HAP-1 (cell line): ENCODE measurements at regions not wholly inside any gene's neighbourhood (a gene's known extent, or its start where the extent isn't known, plus 50 kb on each side); places are given as distances from the start of the nearest gene placed in this dataset.
"Not testable (repeated sequence)": the region's sequence is repeated elsewhere in the genome, so short reads cannot be mapped to it uniquely, and the experiment has no call there.

Experiments used
- DNase-seq, 2 experiments: peaks; one replicate each; pipeline ENCODE4 v3.0.0-alpha.2; 2016 to 2020; ENCODE audit warnings: low spot score in 2 of 2
- H3K27me3 ChIP-seq: fragments of 250-450 bp; sonication (Bioruptor Pico); 2 replicates; pipeline ENCODE4 v1.5.1; 2020; ENCODE audit warnings: low read depth, mild to moderate bottlenecking, moderate library complexity
- H3K36me3 ChIP-seq: fragments of 250-450 bp; sonication (Bioruptor Pico); replicated peaks from 2 replicates; pipeline ENCODE4 v1.5.1; 2020; ENCODE audit warnings: mild to moderate bottlenecking
- H3K4me1 ChIP-seq: fragments of 250-450 bp; sonication (Bioruptor Pico); 2 replicates; pipeline ENCODE4 v1.5.1; 2020; ENCODE audit warnings: mild to moderate bottlenecking
- H3K4me3 ChIP-seq: fragments of 250-450 bp; sonication (Bioruptor Pico); 2 replicates; pipeline ENCODE4 v1.5.1; 2020; ENCODE audit warnings: mild to moderate bottlenecking, moderate library complexity
- H3K9me3 ChIP-seq: fragments of 250-450 bp; sonication (Bioruptor Pico); 2 replicates; pipeline ENCODE4 v1.5.1; 2020; ENCODE audit warnings: mild to moderate bottlenecking, moderate library complexity
- in situ Hi-C: fragments of 300-500 bp; cut with MboI; formaldehyde crosslinking; loops from 3 replicates; pipeline ENCODE4 v1.14.3; 2020; ENCODE audit warnings: low sequenced_read_pairs, inconsistent platforms, mixed read lengths

- H3K4me1 ChIP-seq, H3K27me3 ChIP-seq, DNase-seq, in situ Hi-C loops, H3K9me3 ChIP-seq, H3K4me3 ChIP-seq, H3K36me3 ChIP-seq: not testable (repeated sequence)
Observed at GRCh38 chr6:14561563-14561962, 444.0 kb downstream of the CD83 start.

- Histone ChIP-seq H3K27me3 (no peaks in the 10 kb centered on the region), H3K4me1 (no peaks in the 10 kb centered on the region), H3K9me3 (no peaks in the 10 kb centered on the region), H3K36me3 (no peaks in the 10 kb centered on the region), H3K4me3 (no peak overlapping the region)
- in situ Hi-C loops = no loop called here
- no peak for DNase-seq
Observed at GRCh38 chr6:14567842-14568241, 450.3 kb downstream of the CD83 start.

- Histone ChIP-seq H3K9me3 (no peaks in the 10 kb centered on the region), H3K4me1 (no peaks in the 10 kb centered on the region), H3K36me3 (no peaks in the 10 kb centered on the region), H3K4me3 (no peak overlapping the region), H3K27me3 (no peaks in the 10 kb centered on the region)
- no peak for DNase-seq
- in situ Hi-C loops = no loop called here
Observed at GRCh38 chr6:14569394-14569793, 451.8 kb downstream of the CD83 start.

DNA sequence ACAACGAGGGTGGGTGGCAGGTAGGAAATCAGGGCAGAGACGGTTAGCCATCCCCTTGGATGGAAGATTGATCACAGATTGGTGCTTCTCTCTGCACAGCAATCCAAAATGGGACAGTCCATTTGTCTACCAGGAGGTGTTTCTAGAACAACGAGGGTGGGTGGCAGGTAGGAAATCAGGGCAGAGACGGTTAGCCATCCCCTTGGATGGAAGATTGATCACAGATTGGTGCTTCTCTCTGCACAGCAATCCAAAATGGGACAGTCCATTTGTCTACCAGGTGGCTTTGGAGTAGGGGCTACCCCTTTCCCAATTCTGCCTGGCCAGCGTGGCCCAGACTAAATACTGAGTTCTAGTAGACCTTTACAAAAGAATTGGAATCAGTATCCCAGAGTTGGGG is 452.3 kb downstream of the CD83 start:
- in situ Hi-C loops = not testable (repeated sequence)

GRCh38 chr6:14571001-14571400 is 453.4 kb downstream of the CD83 start:
- no peaks in the 10 kb centered on the region for H3K36me3 ChIP-seq
- DNase-seq = no peak
- in situ Hi-C loops = no loop called here
- no peaks in the 10 kb centered on the region for H3K4me1 ChIP-seq
- H3K4me3 ChIP-seq = no peak overlapping the region
- H3K27me3 ChIP-seq = no peaks in the 10 kb centered on the region
- no peaks in the 10 kb centered on the region for H3K9me3 ChIP-seq

More for the DNA sequence above, 452.3 kb downstream of the CD83 start:
- not testable (repeated sequence) for H3K4me1 ChIP-seq, H3K4me3 ChIP-seq, H3K36me3 ChIP-seq, H3K27me3 ChIP-seq, H3K9me3 ChIP-seq, DNase-seq

DNA sequence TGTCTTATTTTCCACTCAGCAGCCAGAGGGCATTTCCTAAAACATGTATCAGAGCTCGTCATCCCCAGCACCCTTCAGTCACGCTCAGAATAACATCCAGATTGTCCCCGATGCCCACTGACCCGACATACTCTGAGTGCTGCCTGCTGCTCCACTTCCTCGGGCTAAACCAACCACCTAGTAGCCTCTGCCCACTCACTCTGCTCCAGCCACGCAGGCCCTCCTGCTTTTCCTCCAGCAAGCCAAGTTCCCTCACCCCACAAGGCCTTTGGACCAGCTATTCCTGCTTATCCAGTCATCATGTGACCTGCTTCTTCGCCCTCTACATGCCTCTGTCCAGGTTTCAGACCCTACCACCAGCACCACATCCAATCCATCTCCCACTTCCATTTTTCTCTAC is 454.2 kb downstream of the CD83 start:
- H3K9me3 ChIP-seq = no peaks in the 10 kb centered on the region

DNA sequence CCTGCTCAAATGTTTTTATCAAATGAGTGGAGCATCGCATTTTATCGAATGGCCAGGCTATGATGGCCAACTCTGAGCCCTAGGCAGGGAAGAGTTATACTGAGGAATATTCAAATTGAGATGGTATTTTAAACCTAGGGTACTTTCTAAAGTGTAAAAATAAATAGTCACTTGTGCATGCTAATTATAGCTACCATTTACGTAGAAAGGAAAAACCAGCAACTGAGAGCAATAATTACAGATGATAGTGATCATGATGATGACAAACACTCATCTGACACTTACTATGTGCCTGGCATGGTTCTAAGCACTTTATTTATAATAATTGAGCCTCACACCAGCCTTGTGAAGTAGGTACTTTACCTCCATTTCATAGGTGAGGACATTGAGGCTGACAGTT is 455.7 kb downstream of the CD83 start:
- in situ Hi-C loops = no loop called here
- H3K4me1 ChIP-seq = no peaks in the 10 kb centered on the region
- DNase-seq = no peak

More for the DNA sequence above, 454.2 kb downstream of the CD83 start:
- Histone ChIP-seq H3K27me3 (no peaks in the 10 kb centered on the region), H3K4me3 (no peak overlapping the region), H3K36me3 (no peaks in the 10 kb centered on the region), H3K4me1 (no peaks in the 10 kb centered on the region)
- DNase-seq = no peak
- in situ Hi-C loops = no loop called here

GRCh38 chr6:14573703-14574290 is 456.2 kb downstream of the CD83 start:
- no peak overlapping the region for H3K4me3 ChIP-seq
- no peaks in the 10 kb centered on the region for H3K9me3 ChIP-seq
- H3K27me3 ChIP-seq = no peaks in the 10 kb centered on the region
- in situ Hi-C loops = no loop called here
- no peaks in the 10 kb centered on the region for H3K4me1 ChIP-seq
- H3K36me3 ChIP-seq = no peaks in the 10 kb centered on the region
- no peak for DNase-seq

More for the DNA sequence above, 455.7 kb downstream of the CD83 start:
- no peak overlapping the region for H3K4me3 ChIP-seq
- no peaks in the 10 kb centered on the region for H3K36me3 ChIP-seq
- H3K27me3 ChIP-seq = no peaks in the 10 kb centered on the region
- H3K9me3 ChIP-seq = no peaks in the 10 kb centered on the region

- no peaks in the 10 kb centered on the region for H3K27me3 ChIP-seq
- H3K4me1 ChIP-seq = no peaks in the 10 kb centered on the region
- H3K9me3 ChIP-seq = no peaks in the 10 kb centered on the region
- DNase-seq = no peak
- no peaks in the 10 kb centered on the region for H3K36me3 ChIP-seq
- in situ Hi-C loops = no loop called here
- H3K4me3 ChIP-seq = no peak overlapping the region
Observed at GRCh38 chr6:14575961-14576360, 458.4 kb downstream of the CD83 start.

DNA sequence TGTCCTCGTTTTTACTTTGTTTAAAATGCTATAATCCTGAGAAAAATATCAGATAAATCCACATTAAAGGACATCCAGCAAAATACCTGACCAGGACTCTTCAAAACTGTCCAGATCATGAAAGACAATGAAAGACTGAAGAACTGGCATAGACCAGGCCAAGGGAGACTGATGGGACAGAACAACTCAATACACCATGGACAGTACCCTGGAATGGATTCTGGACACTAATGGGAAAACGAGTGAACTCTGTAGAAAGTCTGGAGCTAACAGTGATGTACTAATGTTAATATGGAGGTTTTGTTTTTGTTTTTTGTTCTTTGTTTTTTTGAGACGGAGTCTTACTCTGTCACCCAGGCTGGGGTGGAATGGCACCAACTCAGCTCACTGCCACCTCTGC is 461.4 kb downstream of the CD83 start:
- Histone ChIP-seq H3K27me3 (peaks cover 3% of the 10 kb centered on the region; the same call in 1 of the 2 replicates), H3K4me1 (no peaks in the 10 kb centered on the region), H3K4me3 (no peak overlapping the region), H3K36me3 (no peaks in the 10 kb centered on the region), H3K9me3 (no peaks in the 10 kb centered on the region)
- no peak for DNase-seq
- in situ Hi-C loops = no loop called here

DNA sequence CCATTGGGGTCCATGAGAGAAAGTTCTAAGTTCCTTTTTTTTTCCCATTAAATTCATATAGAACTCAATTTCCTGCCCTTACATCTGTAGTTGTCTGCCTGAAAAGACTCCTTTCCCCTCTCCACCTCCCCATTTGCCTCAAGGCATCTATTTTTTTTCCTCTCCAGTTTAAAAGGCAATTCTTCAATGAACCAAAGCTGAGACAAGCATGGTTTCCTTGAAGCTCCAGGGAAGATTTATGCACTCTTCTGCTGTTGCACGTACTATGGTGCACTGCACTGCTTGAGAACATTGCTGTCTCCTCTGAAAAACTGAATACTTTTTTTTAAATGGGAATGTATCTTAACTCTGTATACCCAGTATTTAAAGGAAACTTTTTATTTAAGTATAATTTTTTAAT is 465.2 kb downstream of the CD83 start:
- in situ Hi-C loops = no loop called here
- DNase-seq = no peak
- peaks cover 3% of the 10 kb centered on the region; the same call in 1 of the 2 replicates for H3K27me3 ChIP-seq
- no peaks in the 10 kb centered on the region for H3K36me3 ChIP-seq
- H3K9me3 ChIP-seq = no peaks in the 10 kb centered on the region
- no peaks in the 10 kb centered on the region for H3K4me1 ChIP-seq
- no peak overlapping the region for H3K4me3 ChIP-seq

DNA sequence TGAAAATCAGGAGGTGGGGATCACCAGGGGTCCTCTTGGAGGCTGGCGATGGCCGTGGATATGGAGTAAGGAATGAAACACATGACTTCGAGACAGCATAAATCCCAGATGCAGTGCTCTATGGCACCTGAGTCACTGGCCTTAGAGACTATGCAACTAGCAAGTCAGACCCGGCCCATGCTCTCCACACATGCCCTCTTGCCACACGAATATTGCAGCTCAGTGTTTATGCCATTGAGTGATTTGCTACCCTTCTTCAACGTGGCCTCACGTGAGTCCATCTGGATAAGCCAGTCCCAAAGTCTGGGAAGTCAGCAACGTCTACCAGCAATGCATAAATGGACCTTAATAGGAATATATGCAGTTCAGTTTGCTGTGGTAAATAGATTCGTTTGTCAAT is 466.3 kb downstream of the CD83 start:
- no peak for DNase-seq
- Histone ChIP-seq H3K4me3 (no peak overlapping the region), H3K27me3 (peaks cover 3% of the 10 kb centered on the region; the same call in 1 of the 2 replicates), H3K4me1 (no peaks in the 10 kb centered on the region), H3K9me3 (no peaks in the 10 kb centered on the region), H3K36me3 (no peaks in the 10 kb centered on the region)
- in situ Hi-C loops = no loop called here

GRCh38 chr6:14584450-14584849 is 466.9 kb downstream of the CD83 start:
- no peaks in the 10 kb centered on the region for H3K36me3 ChIP-seq
- no peak for DNase-seq
- H3K27me3 ChIP-seq = peaks cover 3% of the 10 kb centered on the region; the same call in 1 of the 2 replicates
- H3K9me3 ChIP-seq = no peaks in the 10 kb centered on the region
- no peaks in the 10 kb centered on the region for H3K4me1 ChIP-seq
- in situ Hi-C loops = no loop called here
- no peak overlapping the region for H3K4me3 ChIP-seq

GRCh38 chr6:14585689-14586088 is 468.1 kb downstream of the CD83 start:
- in situ Hi-C loops = no loop called here
- Histone ChIP-seq H3K9me3 (no peaks in the 10 kb centered on the region), H3K4me1 (no peaks in the 10 kb centered on the region), H3K36me3 (no peaks in the 10 kb centered on the region), H3K27me3 (peaks cover 3% of the 10 kb centered on the region; the same call in 1 of the 2 replicates), H3K4me3 (no peak overlapping the region)
- no peak for DNase-seq

DNA sequence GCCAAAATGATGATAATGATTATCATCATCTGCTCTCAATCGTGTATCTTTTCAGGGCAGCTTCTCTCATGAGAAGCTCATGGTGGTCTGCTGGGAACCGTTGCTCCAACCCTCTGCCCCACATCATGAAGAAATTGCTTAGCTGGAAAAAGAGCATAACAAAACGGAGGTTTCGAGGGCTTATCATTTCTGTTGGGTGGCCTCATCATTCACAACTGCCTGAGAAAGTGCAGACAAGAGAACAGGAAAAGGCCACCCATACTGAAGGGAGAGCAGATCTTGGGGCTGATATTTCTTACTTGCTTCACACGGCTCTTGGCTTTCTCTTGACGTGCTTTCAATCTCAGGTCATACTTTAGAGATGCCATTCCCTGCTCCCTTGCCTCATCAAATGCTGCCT is 471.6 kb downstream of the CD83 start:
- H3K36me3 ChIP-seq = no peaks in the 10 kb centered on the region
- DNase-seq = no peak
- no peak overlapping the region for H3K4me3 ChIP-seq
- no peaks in the 10 kb centered on the region for H3K27me3 ChIP-seq
- no peaks in the 10 kb centered on the region for H3K4me1 ChIP-seq
- no peaks in the 10 kb centered on the region; the same call in 1 of the 2 replicates for H3K9me3 ChIP-seq
- in situ Hi-C loops = no loop called here
